ENCODE measurements at regions not wholly inside any gene's neighbourhood (a gene's known extent, or its start where the extent isn't known, plus 50 kb on each side); places are given as distances from the start of the nearest gene placed in this dataset.

DNA sequence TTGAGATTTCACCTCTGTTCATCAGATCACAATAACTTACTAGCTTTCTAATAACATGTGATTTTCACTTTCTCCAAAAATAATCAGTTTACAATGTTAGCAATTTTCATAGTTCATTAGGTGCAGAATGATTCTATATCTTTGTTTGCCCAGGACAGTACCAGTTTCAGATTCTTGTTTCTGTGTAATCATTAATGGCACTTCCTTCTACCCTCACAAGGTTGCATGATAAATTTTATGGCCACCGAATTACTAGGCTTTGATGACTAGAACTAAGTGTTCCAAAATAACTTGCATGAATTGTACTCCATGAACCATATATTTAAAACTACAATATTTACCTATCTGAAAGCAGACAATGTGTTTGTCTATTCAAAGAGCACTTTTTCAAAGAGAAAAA, 442.3 kb downstream of the EPHA7 start:
- TF ChIP-seq, protein P1, sequence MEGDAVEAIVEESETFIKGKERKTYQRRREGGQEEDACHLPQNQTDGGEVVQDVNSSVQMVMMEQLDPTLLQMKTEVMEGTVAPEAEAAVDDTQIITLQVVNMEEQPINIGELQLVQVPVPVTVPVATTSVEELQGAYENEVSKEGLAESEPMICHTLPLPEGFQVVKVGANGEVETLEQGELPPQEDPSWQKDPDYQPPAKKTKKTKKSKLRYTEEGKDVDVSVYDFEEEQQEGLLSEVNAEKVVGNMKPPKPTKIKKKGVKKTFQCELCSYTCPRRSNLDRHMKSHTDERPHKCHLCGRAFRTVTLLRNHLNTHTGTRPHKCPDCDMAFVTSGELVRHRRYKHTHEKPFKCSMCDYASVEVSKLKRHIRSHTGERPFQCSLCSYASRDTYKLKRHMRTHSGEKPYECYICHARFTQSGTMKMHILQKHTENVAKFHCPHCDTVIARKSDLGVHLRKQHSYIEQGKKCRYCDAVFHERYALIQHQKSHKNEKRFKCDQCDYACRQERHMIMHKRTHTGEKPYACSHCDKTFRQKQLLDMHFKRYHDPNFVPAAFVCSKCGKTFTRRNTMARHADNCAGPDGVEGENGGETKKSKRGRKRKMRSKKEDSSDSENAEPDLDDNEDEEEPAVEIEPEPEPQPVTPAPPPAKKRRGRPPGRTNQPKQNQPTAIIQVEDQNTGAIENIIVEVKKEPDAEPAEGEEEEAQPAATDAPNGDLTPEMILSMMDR (IDR thresholded peaks at IDR 0.05; ENCODE audit: insufficient read depth, low read length): no peak
- TF ChIP-seq POLR2AphosphoS5 (IDR thresholded peaks at IDR 0.05; ENCODE audit: low read depth) (no peak), GABPA (IDR thresholded peaks at IDR 0.05; ENCODE audit: low read depth) (no peak)
